ENCODE measurements at regions not wholly inside any gene's neighbourhood (a gene's known extent, or its start where the extent isn't known, plus 50 kb on each side); places are given as distances from the start of the nearest gene placed in this dataset.

DNA sequence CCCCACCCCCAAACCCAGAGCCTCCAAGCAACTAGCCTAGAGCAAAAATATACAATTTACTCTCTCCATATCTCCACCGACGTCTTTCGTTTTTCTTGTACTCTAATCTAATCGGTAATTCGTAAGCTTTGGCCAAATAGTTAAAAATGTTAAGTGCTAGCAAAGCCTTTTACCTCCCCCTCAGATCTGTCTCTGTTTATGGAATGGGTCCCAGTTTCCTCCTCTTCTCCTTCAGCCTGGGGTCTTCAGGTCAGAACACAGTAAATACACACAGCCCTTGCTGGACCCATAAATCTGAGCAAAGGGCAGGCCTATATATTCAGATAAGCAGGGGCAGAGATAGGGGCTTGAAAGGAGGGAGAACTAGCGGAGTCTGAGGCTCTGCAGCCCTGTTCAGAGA, 267.4 kb downstream of the MEIS1 start:
- DNase-seq (no peak), ATAC-seq (ENCODE audit: poor library complexity) (no peak)
- intact Hi-C loops (cut with DNase I) = no loop called here

DNA sequence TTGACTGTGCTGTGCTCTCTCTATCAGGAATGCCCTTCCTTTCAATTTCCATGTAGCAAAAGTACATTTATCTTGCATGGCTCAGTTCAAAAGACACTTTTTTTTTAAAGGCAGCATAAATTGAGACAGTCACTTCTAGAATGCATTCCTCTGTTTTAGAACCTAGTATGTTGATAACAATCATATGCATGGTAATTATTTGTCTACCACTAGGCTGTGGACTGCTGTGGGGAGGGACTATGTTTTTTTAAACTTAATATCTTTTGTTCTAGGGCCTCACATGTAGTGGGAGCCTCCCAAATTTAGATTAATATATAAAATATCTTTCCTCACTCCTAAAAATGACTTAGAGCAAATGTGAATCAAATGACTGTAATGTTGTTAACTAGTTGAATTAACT, 269.9 kb downstream of the MEIS1 start:
- intact Hi-C loops (cut with DNase I) = no loop called here

DNA sequence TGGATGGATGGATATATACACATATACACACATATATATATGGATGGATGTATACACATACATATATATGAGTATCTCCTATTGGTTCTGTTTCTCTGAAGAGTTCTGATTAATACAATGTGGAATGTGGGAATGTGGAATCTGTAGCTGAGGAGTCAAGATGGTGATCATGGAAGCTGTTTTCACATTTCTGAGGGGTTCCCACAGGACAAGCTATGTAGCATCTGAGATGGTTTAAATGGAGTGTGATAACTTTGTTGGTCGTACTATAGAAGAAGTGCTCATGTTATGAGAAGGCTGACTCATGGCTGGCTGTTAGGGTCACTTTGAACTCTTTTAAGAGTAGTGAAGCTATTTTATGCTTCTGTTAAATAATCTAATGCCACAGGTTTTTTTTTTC, 279.7 kb downstream of the MEIS1 start:
- intact Hi-C loops (cut with DNase I) = no loop called here
- ATAC-seq (ENCODE audit: poor library complexity) (no peak), DNase-seq (no peak)

More for the DNA sequence above, 269.9 kb downstream of the MEIS1 start:
- no peak for ATAC-seq (ENCODE audit: poor library complexity)
- DNase-seq = no peak

DNA sequence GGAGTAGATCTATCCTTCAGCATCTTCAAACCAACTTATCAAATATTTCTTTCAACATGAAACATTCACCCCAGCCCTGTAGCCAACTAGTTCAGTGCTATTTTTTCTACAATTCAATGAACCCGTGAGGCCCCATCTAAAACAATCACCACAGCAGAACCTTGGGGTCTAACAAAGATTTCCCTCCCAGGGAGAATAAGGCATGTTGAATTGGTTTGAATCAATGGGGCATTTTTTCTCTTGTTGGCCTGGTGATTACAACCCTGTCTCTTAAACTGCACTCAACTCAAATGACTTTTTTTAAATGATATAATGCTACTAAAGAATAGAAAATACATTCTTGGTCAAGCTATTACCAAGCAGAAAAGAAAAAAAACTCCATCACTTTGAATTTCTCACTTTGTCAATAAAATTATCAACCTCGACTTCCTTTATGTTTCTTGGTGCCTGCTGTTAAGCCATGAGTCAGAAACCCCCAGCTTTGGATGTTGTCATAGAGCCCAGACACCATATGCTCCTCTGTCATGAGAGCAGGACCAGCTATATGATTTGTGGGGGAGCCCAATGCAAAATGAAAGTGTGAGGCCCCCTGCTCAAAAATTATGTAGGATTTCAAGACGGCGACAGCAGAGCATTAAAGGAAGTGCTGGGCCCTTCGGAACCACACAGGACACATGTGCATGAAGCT, 282.4 kb downstream of the MEIS1 start:
- DNase-seq (no peak), ATAC-seq (ENCODE audit: poor library complexity) (no peak)

DNA sequence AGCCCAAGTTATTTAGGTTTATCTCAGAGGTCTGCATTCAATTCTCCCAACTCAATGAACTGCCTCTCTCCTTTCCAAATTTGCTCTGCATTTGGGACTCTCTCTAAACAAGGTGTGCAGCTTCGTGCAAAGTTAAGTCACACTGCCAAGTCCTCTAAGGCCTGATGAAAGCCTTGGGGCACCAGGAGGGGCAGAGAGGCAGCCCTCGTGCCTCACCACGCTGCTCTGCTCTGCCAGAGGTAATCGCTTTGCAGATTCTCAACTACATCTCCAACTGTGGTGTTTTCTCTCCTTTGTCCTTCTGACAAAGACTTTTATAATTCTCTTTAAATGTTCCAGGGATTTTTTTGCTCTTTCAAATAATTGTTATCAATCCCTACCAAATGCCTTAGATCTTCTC, 283.0 kb downstream of the MEIS1 start:
- no peak for DNase-seq
- intact Hi-C loops (cut with DNase I) = no loop called here
- no peak for ATAC-seq (ENCODE audit: poor library complexity)

More for the DNA sequence above, 282.4 kb downstream of the MEIS1 start:
- intact Hi-C loops (cut with DNase I) = no loop called here

DNA sequence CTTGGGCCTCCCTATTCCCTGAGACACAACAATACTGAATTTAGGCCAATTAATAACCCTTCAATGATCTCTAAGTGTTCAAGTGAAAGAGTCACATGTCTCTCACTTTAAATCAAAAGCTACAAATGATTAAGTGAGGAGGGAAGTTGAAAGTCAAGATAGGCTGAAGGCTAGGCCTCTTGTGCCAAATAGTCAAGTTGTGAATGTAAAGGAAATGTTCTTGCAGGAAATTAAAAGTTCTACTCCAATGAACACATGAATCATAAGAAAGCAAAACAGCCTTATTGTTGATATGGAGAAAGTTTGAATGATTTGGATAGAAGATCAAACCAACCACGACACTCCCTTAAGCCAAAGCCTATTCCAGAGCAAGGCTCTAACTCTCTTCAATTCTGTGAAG, 286.9 kb downstream of the MEIS1 start:
- ATAC-seq (ENCODE audit: poor library complexity) = no peak
- intact Hi-C loops (cut with DNase I) = no loop called here
- no peak for DNase-seq

DNA sequence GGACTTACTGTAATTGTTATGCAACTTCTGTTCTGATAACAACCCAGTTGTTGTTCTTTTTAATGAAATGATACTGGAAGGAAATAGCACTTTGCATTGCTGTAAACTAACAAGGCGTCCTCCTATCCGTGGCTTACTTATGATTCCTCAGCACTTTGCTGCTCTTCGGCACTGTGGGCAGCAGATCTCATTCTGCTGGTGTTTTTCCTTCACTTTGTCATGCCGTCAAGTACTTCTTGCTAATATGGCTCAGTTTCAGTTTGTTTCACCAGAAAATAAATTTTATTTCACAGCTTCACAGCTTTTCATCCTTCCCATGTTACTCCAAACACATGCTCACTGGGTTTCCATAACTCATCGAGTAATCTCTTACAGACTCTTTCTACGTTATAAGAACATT, 289.3 kb downstream of the MEIS1 start:
- no peak for ATAC-seq (ENCODE audit: poor library complexity)
- DNase-seq = no peak
- intact Hi-C loops (cut with DNase I) = no loop called here

DNA sequence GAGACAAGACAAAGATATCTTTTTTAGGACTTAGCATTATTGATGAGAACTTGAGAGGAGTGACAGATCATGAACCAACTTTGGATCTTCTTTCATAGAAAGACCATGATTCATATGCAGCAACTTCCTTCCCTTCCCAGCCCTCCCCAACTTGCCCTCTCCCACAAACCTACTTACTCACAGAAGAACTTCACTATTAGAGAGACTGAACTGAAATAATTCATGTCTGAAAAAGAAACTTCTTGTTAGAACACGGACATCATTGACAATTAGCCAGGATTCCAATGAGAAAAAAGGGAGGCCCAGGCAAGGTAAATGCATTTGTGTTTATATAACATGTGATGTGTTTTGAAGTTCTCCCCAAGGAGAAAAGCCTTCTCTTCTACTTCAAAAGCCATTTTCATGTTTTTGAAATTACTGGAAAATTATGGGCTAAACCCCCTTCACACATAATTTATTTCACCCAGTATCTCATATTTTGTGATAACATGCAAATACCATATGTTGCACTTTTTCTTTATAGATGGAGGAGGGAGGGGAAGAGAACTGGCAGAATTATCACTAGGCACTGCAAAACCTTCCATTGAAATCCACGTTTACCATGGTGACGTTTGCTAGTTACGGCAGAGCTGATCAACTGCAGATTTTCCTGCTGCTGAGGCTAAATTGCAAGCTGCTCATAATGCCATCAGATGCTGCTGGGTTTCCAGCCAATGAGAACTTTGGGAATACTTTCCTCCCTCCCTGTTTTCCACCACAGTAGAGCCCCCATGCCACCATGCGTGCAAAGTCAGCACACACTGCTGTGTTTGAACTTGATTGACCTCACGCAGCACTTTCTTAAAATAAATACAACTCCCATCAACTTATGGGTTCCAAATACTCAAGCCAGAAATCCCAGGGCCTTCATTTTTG, 294.7 kb downstream of the MEIS1 start:
- DNase-seq (no peak), ATAC-seq (ENCODE audit: poor library complexity) (no peak)
- intact Hi-C loops (cut with DNase I) = no loop called here

DNA sequence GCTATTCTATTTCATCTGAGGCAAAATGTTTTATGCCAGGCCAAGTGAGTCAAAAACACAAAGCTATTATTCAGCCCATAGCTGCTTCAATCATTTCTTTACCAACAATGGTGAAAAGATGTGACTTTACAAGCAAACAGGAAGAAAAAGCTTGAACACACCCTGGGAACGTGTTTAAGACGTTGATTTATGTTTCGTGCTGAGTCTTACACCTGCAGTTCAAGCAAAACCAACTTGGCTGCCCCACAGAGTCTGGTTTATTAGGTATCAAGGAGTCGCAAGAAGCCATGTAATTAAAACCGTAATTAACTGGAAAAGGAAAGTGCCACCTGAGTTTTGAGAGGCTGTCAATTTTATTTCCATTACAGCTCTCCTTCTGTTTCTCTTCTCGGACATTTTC, 295.5 kb downstream of the MEIS1 start:
- intact Hi-C loops (cut with DNase I) = no loop called here
- no peak for ATAC-seq (ENCODE audit: poor library complexity)

DNA sequence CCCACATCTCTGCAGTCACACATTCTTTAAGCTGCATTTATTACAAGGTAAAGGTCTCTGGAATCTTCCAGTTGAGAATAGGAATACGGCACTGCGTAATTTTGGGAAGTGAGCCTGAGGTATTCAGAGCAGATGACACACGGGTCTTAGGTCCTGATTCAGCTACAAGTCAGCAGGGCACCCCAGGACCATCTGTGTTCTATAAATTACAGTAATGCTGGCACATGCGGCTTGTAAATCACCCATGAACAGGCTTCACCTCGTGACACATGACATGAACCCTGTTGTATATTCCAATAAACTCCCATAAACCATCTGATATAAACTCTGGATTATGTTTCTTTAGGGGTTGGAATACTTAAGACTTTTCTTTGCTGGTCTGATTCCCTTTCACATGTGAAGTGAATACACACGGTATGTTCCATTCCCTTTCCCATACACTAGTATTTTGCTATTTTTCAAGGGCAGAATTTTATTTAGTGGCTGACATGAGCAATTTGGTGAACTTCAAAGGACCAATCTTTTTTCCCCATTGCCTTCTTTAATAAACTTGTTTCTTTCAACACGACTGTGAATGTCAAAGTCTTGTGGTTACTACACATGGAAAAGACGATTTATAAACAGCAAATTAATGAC, 298.6 kb downstream of the MEIS1 start:
- intact Hi-C loops (cut with DNase I) = no loop called here
- DNase-seq (no peak), ATAC-seq (ENCODE audit: poor library complexity) (no peak)

More for the DNA sequence above, 295.5 kb downstream of the MEIS1 start:
- DNase-seq = no peak

DNA sequence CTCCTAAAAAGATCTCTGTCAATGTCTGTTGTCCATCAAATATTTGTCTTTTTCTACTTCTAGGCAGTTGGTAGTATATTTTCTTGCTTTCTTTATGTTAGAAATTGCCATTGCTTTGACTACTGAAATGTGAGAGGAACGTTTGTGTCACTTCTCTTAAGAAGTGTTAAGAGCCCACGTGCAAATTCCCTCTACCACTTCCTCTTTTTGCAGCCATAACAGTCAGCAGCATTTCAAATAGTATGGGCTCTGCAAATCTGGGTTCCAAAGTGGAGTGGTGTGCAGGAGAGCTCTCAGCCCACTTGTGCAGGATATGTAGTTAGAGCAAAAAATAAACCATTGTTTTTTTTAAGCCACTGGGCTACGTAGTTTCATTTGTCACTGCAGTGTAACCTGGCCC, 314.0 kb downstream of the MEIS1 start:
- ATAC-seq (ENCODE audit: poor library complexity) = no peak
- intact Hi-C loops (cut with DNase I) = no loop called here

DNA sequence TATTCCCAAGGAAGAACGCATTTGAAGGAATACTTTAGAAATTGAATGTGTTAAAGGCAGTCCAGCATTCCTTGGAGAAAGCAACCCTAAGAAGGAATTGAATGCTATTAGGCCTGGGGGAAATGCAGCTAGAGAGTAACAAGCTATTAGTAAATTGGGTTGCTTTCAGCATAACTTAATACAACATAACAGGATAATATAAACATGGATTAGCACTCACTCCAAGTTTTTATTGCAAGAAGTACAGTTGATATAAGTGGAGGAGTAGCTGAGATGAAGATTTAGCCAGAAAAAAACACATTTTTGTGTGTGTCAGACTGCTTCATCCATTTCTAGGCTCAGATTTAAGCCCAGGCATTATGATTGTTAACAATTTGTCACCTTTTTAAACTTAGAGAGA, 314.6 kb downstream of the MEIS1 start:
- DNase-seq (no peak), ATAC-seq (ENCODE audit: poor library complexity) (no peak)
- intact Hi-C loops (cut with DNase I) = no loop called here

More for the DNA sequence above, 314.0 kb downstream of the MEIS1 start:
- DNase-seq = no peak

DNA sequence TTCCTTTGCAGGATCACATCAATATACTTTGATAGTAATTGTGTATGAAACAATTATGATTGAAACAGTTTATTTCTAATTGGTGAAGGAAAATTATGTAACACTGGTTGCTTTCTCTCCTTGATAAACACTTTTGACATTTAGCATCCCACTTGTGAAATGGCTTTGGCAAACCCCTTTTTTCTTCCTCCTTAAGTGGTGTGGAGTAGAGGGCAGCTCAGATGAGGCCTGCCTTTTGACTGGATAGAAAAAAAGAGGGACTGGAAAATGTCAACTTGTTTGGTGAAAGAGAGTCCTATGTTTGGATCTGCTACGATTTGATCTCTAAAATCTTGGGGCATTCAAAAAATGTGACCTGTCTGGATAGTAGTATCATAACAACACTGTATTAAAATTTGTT, 318.3 kb downstream of the MEIS1 start:
- intact Hi-C loops (cut with DNase I) = no loop called here
- ATAC-seq (ENCODE audit: poor library complexity) (no peak), DNase-seq (no peak)

DNA sequence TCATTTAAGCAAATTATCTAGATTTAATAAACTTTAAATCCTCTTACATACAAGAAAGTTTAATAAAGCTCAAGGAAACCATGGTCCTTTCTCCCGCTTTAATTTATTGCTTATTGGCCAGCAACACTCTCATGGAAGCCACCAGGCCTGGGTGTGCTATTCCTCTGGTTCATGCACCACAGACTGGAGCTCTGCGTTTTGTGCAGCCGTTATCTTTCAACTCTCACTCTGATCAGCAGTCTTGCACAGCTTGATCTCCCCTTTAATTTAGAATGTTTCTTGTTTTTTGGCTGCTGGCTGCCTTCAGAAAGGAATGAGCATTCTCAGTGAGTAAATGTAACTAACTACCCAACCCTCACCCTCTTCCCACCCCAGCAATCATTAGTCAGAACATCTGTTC, 318.7 kb downstream of the MEIS1 start:
- intact Hi-C loops (cut with DNase I) = no loop called here
- DNase-seq (no peak), ATAC-seq (ENCODE audit: poor library complexity) (no peak)

DNA sequence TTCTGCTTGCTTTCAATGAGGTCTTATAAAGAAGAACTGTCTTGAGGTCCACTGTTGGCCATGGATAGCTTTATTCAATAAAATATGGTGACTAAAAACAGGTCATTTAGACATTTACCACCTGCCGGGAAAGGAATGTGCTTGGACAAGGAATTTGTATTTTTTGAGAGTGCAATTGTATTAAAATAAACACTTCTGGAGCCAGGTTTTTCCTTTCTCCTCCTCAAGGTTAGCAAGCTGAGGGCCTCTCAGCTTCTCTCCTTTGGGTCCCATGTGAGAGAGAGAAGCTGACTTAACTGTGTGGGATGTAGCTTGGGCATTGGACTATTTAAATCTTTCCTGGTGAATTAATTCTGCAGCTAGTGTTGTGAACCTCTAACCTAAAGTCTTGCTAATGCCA, 321.0 kb downstream of the MEIS1 start:
- intact Hi-C loops (cut with DNase I) = no loop called here
- DNase-seq (no peak), ATAC-seq (ENCODE audit: poor library complexity) (no peak)

DNA sequence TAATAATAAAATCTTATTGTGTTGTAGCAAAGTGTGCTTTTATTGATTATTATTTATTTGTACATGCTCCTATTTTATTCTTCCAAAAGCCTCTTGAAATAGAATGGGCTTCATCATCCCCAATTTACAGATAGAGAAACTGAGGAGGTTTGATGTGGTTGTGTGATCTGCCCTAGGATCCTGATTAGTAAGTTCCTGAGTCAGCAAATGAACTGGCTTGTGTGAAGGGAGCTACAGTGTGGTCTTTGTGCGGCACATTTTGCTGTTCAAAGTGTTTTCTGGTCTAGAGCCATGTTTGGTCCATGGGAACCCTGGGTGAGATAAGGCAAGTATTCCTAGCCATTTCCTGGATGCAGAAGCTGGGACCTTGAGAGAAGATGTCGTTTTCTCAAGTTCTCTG, 326.9 kb downstream of the MEIS1 start:
- intact Hi-C loops (cut with DNase I) = no loop called here
- no peak for ATAC-seq (ENCODE audit: poor library complexity)
- DNase-seq = no peak

DNA sequence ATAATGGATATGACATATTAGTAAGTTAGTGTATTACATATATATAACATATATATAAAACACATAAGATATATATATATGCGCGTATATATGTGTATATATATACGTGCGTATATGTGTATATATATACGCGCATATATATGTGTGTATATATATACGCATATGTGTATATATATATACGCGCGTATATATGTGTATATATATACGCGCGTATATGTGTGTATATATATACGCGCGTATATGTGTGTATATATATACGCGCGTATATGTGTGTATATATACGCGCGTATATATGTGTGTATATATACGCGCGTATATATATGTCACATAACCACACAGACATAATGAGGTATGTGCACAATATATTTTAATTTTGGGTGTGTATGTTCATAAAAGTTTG, 327.8 kb downstream of the MEIS1 start:
- DNase-seq = no peak
- no peak for ATAC-seq (ENCODE audit: poor library complexity)
- intact Hi-C loops (cut with DNase I) = no loop called here

DNA sequence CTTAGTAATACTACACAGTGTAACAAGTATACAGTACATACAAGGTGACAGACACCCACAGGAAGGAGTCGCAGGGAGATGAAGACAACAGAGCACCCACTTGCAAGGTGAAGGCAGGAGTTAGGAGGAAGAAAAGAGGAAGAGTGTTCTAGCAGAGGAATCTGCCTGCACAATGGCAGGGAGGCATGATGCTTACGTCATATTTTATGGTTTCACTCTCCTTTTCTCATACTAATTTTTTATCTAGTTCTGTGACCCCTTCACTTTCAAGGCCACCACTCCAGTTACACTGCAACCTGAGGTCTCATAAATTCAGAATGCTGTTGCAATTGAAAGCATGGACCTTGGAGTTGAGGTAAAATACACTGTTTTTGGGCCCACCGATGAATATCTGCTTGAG, 331.7 kb downstream of the MEIS1 start:
- DNase-seq = no peak
- intact Hi-C loops (cut with DNase I) = no loop called here
- no peak for ATAC-seq (ENCODE audit: poor library complexity)

DNA sequence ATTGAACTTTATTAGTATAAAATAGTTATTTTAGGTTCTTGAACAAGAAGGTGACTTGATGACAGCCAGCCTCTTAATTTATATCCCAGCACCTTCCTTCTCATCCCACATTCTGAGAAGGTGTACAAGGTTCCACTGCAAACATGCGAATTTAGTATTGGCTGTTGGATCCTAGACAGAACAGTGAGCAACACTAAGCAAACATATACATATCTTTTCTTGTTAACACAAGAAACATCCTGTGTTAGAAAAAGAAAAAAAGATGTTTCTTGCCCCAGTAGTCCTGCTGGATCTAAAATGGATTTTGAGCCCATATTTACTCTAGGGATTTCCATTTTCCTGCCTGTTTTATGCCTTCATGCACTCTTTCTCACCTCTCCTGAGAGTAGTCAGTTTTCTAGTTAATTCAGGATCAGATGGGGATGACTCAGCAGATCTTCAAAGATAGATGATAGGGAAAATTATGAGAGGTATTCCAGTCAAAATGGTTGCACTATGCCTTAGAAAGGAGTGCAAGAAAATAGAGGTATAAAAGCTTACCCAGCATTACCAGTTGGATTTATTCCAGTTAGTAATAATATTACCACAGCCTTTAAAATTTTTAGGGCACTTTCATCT, 336.5 kb downstream of the MEIS1 start:
- DNase-seq (no peak), ATAC-seq (ENCODE audit: poor library complexity) (no peak)
- intact Hi-C loops (cut with DNase I) = no loop called here
